ENCODE measurements at regions not wholly inside any gene's neighbourhood (a gene's known extent, or its start where the extent isn't known, plus 50 kb on each side); places are given as distances from the start of the nearest gene placed in this dataset.

DNA sequence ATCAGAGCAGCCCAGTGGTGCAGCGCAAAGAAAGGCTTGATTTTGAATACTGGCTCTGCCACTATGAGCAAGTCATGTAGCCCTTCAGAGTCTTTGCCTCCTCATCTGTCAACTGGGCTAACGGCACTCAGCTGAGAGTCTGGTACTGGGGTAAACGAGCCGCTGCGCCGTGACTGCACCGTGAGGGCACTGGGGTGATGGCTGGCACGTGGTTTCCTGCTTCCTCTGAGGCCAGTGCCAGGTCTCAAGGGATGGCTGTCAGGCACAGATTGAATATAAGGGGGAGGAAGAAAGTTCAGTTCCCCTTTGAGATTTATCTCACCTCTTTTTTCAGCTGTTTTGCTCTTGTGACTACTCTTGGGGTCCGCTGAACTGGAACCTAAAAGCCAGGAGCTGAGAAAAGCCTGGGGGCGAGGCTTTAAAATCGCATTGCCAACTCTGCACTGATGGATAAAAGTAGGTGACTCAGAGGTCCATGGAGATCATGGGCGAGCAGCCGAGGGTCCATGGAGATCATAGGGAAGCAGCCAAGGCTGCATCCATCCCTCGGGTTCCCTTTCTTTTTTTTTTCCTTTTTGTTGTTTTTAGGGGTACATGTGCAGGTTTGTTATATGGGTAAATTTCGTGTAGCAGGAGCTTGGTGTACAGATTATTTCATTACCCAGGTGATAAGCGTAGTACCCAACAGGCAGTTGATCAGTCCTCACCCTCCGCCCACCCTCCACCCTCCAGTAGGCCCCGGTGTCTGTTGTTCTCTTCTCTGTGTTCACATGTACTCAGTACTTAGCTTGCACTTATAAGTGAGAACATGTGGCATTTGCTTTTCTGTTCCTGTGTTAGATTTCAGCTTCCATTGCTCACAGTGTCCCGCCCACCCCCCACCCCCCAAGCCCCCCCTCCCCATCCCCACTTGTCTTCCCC, 114.3 kb downstream of the SPP2 start:
- TF ChIP-seq, protein P1, sequence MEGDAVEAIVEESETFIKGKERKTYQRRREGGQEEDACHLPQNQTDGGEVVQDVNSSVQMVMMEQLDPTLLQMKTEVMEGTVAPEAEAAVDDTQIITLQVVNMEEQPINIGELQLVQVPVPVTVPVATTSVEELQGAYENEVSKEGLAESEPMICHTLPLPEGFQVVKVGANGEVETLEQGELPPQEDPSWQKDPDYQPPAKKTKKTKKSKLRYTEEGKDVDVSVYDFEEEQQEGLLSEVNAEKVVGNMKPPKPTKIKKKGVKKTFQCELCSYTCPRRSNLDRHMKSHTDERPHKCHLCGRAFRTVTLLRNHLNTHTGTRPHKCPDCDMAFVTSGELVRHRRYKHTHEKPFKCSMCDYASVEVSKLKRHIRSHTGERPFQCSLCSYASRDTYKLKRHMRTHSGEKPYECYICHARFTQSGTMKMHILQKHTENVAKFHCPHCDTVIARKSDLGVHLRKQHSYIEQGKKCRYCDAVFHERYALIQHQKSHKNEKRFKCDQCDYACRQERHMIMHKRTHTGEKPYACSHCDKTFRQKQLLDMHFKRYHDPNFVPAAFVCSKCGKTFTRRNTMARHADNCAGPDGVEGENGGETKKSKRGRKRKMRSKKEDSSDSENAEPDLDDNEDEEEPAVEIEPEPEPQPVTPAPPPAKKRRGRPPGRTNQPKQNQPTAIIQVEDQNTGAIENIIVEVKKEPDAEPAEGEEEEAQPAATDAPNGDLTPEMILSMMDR (IDR thresholded peaks at IDR 0.05) = no peak
- TF ChIP-seq POLR2A (IDR thresholded peaks at IDR 0.05) = no peak

Data from body of pancreas (tissue), 4 donors.